Activated CD8-positive, alpha-beta T cell treated with anti-CD3 and anti-CD28 coated beads for 36 hours (primary cell): ENCODE measurements at regions not wholly inside any gene's neighbourhood (a gene's known extent, or its start where the extent isn't known, plus 50 kb on each side); places are given as distances from the start of the nearest gene placed in this dataset.

ENCODE experiments used
- ATAC-seq: fragments of 200-7000 bp; cut with Tn5 transposase; one replicate; pipeline ENCODE4 v1.10.0; 2021; ENCODE audit warnings: mild to moderate bottlenecking, moderate library complexity
- CTCF ChIA-PET: fragments of 350-600 bp; sonication (Branson Sonifier 250); formaldehyde crosslinking; loops from one replicate; lab custom pipeline; 2021; ENCODE audit warnings: antibody characterized with exemption; lab: Charles Lee
- POLR2A ChIA-PET: fragments of 350-600 bp; sonication (Branson Sonifier 250); formaldehyde crosslinking; loops from one replicate; lab custom pipeline; 2021; ENCODE audit warnings: antibody characterized with exemption; lab: Charles Lee
- DNase-seq: peaks from one replicate; pipeline ENCODE4 v3.0.0-alpha.2; 2020
- H3K27ac Mint-ChIP-seq: one replicate; pipeline ENCODE4 v1.8.0; 2021; ENCODE audit warnings: mild to moderate bottlenecking, mixed read lengths
- H3K27me3 Mint-ChIP-seq: one replicate; pipeline ENCODE4 v1.8.0; 2021; ENCODE audit warnings: mixed read lengths
- H3K36me3 Mint-ChIP-seq: one replicate; pipeline ENCODE4 v1.8.0; 2021; ENCODE audit warnings: low read depth, mixed read lengths
- H3K4me1 Mint-ChIP-seq: one replicate; pipeline ENCODE4 v1.8.0; 2021; ENCODE audit warnings: low read depth, mixed read lengths
- H3K4me3 Mint-ChIP-seq: one replicate; pipeline ENCODE4 v1.8.0; 2021; ENCODE audit warnings: mild to moderate bottlenecking, moderate library complexity, mixed read lengths
- H3K9me3 Mint-ChIP-seq: one replicate; pipeline ENCODE4 v1.8.0; 2021; ENCODE audit warnings: mixed read lengths
- intact Hi-C: fragments of 100-400 bp; cut with micrococcal nuclease; formaldehyde crosslinking; loops from one replicate; pipeline ENCODE4 v1.10.0; 2022
- TF ChIP-seq, protein P1 (sequence below): fragments of 200-600 bp; IDR thresholded peaks from one replicate; pipeline ENCODE4 v1.8.0; 2022; ENCODE audit warnings: antibody characterized with exemption, mild to moderate bottlenecking

DNA sequence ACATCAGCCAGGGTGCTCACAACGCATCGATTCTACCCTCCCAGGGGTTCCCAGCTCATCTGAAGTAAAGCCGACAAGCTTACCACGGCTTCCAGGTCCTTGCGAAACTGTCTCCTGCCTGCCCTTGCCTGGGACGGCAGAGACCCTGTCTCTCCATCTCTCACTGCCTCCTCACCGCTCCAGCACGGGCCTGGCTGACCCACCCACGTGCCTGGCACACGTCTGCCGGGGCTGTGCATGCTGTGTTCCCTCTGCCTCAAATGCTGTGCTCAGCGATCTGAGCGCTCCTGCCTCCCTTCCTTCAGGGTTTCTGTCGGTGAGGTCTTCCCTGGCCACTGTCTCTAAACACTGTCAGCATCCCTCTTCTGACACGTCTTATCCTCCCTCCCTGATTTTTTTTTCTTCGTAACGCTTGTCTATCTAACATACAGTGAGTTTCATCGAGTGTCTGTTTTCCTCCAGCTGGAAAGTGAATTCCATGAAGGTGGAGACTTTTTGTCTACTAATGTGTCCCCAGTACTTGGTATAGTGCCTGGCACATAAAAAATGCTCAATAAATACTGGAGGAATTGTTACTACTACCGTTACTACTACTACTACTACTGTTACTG is 208.4 kb downstream of the IRF8 start:
- no peak overlapping the region for H3K4me3 Mint-ChIP-seq
- ChIA-PET POLR2A (no interaction called here), CTCF (no interaction called here)
- no peaks in the 10 kb centered on the region for H3K9me3 Mint-ChIP-seq
- intact Hi-C loops = no loop called here
- ATAC-seq (no peak), DNase-seq (no peak)
- no peaks in the 10 kb centered on the region for H3K27me3 Mint-ChIP-seq
- H3K36me3 Mint-ChIP-seq = no peaks in the 10 kb centered on the region
- no peak overlapping the region for H3K27ac Mint-ChIP-seq
- H3K4me1 Mint-ChIP-seq = no peaks in the 10 kb centered on the region
- TF ChIP-seq, protein P1, sequence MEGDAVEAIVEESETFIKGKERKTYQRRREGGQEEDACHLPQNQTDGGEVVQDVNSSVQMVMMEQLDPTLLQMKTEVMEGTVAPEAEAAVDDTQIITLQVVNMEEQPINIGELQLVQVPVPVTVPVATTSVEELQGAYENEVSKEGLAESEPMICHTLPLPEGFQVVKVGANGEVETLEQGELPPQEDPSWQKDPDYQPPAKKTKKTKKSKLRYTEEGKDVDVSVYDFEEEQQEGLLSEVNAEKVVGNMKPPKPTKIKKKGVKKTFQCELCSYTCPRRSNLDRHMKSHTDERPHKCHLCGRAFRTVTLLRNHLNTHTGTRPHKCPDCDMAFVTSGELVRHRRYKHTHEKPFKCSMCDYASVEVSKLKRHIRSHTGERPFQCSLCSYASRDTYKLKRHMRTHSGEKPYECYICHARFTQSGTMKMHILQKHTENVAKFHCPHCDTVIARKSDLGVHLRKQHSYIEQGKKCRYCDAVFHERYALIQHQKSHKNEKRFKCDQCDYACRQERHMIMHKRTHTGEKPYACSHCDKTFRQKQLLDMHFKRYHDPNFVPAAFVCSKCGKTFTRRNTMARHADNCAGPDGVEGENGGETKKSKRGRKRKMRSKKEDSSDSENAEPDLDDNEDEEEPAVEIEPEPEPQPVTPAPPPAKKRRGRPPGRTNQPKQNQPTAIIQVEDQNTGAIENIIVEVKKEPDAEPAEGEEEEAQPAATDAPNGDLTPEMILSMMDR = no peak

DNA sequence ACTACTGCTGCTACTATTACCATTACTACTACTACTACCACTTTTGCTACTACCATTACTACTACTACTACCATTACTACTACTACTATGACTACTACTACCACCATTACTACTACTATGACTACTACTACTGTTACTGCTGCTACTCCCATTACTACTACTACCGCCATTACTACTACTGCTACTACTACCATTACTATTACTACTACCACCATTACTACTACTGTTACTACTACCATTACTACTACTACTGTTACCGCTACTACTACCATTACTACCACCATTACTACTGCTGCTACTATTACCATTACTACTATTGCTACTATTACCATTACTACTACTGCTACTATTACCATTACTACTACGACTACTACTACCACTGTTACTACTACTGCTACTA is 209.1 kb downstream of the IRF8 start:
- TF ChIP-seq, protein P1 = no peak

DNA sequence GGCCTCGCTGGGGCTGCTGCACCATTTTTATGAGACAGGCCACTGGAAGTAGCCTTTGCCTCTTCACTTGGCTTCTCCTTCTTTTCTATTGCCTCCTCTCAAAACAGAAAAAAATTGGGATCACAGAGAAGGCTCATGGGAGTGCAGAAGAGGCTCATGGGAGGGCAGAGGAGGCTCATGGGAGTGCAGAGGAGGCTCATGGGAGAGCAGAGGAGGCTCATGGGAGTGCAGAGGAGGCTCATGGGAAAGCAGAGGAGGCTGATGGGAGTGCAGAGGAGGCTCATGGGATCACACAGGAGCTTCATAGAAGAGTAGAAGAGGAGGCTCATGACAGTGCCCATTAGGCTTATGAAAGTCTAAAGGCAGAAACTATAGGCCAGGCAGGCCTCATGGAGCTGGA is 211.2 kb downstream of the IRF8 start:
- Mint-ChIP-seq H3K27me3 (peaks cover 5% of the 10 kb centered on the region), H3K36me3 (no peaks in the 10 kb centered on the region), H3K27ac (no peak overlapping the region), H3K9me3 (no peaks in the 10 kb centered on the region), H3K4me1 (no peaks in the 10 kb centered on the region), H3K4me3 (no peak overlapping the region)
- TF ChIP-seq, protein P1 = no peak
- intact Hi-C loops = no loop called here
- no peak for ATAC-seq
- CTCF ChIA-PET = interaction anchor here (0.8 kb wide), 1 partner anchor 37 kb away, joined by 3 read pairs; no protein-coding TSS in a partner anchor
- DNase-seq = no peak
- POLR2A ChIA-PET = no interaction called here

More for the DNA sequence above, 209.1 kb downstream of the IRF8 start:
- Mint-ChIP-seq H3K4me1 (no peaks in the 10 kb centered on the region), H3K4me3 (no peak overlapping the region), H3K36me3 (no peaks in the 10 kb centered on the region), H3K9me3 (no peaks in the 10 kb centered on the region), H3K27me3 (no peaks in the 10 kb centered on the region), H3K27ac (no peak overlapping the region)
- no peak for DNase-seq
- CTCF ChIA-PET = no interaction called here
- ATAC-seq = no peak
- intact Hi-C loops = no loop called here
- POLR2A ChIA-PET = no interaction called here

DNA sequence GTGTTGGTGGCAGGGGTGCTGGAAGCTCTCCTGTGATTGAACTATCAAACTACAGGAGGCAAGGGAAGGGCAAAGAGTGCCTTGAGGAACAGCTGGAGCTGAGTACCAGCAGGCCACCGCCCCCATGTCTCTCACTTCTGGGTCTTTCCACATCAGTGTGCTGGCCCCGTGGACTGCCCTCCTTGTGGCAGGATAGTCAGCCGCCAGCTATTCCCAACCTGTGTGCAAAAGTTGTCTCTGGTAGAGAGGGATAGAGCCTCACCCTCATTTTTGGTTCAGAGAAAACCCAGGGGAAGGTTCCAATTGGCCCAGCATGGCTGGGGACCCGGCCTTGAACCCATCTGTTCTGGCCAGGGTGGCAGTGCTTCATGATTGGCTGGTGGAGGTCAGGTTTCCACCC is 211.8 kb downstream of the IRF8 start:
- ChIA-PET POLR2A (interaction anchor here (0.7 kb wide), 1 partner anchor 9 kb away, joined by 3 read pairs; no protein-coding TSS in a partner anchor), CTCF (interaction anchor here (1.9 kb wide), 1 partner anchor 14 kb away, joined by 5 read pairs; no protein-coding TSS in a partner anchor)
- TF ChIP-seq, protein P1 = no peak
- no peaks in the 10 kb centered on the region for H3K4me1 Mint-ChIP-seq
- DNase-seq (no peak), ATAC-seq (no peak)
- H3K27me3 Mint-ChIP-seq = peaks cover 6% of the 10 kb centered on the region
- intact Hi-C loops = no loop called here
- no peak overlapping the region for H3K27ac Mint-ChIP-seq
- no peak overlapping the region for H3K4me3 Mint-ChIP-seq
- no peaks in the 10 kb centered on the region for H3K36me3 Mint-ChIP-seq
- no peaks in the 10 kb centered on the region for H3K9me3 Mint-ChIP-seq

DNA sequence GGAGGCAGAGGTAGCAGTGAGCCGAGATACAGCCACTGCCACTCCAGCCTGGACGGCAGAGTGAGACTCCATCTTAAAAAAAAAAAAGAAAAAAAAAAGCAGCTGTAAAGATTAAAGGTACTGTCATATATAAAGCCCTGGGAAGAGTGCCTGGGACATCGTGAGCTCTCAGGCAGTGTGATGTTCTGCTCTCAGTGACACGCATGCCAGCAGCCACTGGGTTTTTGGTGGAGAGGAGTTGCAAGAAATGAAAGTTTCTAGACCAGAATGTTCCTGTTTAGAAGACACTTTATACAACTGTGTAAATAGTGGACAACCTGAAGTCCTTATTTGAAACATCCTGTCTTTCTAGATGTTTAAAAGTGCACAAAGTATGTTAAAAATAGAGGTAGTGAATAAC is 213.2 kb downstream of the IRF8 start:
- Mint-ChIP-seq H3K4me1 (no peaks in the 10 kb centered on the region), H3K4me3 (no peak overlapping the region), H3K27ac (no peak overlapping the region), H3K36me3 (no peaks in the 10 kb centered on the region), H3K9me3 (no peaks in the 10 kb centered on the region), H3K27me3 (peaks cover 6% of the 10 kb centered on the region)
- intact Hi-C loops = no loop called here
- ChIA-PET CTCF (interaction anchor here (1.1 to 1.9 kb wide), 2 partner anchors 13 to 40 kb away, joined by 3 to 5 read pairs; no protein-coding TSS in a partner anchor), POLR2A (no interaction called here)
- no peak for ATAC-seq
- TF ChIP-seq, protein P1 = no peak
- no peak for DNase-seq
